Fibroblast of the aortic adventitia (primary cell): ENCODE measurements at regions not wholly inside any gene's neighbourhood (a gene's known extent, or its start where the extent isn't known, plus 50 kb on each side); places are given as distances from the start of the nearest gene placed in this dataset.
A peak's percentile ranks its signal among the peaks of the same experiment; 100 is the strongest.

Experiments used
- DNase-seq: peaks from one replicate; pipeline ENCODE4 v3.0.0-alpha.2; 2010; ENCODE audit warnings: low read depth
- H3K4me3 ChIP-seq: 2 replicates; pipeline ENCODE4 v1.5.1; 2011; ENCODE audit warnings: low read depth, mild to moderate bottlenecking, control low read depth, low read length, moderate library complexity
- TF ChIP-seq, protein P1 (sequence below): IDR thresholded peaks from 2 replicates; pipeline ENCODE4 v1.5.1; 2011; ENCODE audit warnings: mild to moderate bottlenecking, low read length, control low read depth, inconsistent platforms; ENCODE audit not compliant: insufficient read depth

DNA sequence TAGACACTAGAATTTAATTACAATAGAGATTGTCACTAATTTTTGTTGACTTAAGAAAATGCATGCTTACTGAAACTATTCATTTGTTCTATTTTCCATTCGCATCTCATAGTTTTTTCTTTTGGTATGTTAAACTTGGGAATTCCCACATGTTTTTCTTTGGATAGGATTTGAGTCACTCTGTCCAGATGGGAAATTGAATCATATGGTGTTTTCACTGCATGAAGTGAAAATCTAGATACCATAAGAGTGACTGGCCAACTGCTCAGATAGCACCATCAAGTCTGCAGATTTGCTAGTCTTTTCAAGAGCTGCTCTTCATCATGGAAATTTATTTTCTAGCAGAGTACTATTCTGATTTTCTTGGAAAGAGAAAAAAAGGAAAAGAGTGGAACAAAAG, 172.6 kb downstream of the FAM47B start:
- H3K4me3 ChIP-seq: no peak overlapping the region
- DNase-seq: peak; percentile 64
- TF ChIP-seq, protein P1, sequence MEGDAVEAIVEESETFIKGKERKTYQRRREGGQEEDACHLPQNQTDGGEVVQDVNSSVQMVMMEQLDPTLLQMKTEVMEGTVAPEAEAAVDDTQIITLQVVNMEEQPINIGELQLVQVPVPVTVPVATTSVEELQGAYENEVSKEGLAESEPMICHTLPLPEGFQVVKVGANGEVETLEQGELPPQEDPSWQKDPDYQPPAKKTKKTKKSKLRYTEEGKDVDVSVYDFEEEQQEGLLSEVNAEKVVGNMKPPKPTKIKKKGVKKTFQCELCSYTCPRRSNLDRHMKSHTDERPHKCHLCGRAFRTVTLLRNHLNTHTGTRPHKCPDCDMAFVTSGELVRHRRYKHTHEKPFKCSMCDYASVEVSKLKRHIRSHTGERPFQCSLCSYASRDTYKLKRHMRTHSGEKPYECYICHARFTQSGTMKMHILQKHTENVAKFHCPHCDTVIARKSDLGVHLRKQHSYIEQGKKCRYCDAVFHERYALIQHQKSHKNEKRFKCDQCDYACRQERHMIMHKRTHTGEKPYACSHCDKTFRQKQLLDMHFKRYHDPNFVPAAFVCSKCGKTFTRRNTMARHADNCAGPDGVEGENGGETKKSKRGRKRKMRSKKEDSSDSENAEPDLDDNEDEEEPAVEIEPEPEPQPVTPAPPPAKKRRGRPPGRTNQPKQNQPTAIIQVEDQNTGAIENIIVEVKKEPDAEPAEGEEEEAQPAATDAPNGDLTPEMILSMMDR: no peak

DNA sequence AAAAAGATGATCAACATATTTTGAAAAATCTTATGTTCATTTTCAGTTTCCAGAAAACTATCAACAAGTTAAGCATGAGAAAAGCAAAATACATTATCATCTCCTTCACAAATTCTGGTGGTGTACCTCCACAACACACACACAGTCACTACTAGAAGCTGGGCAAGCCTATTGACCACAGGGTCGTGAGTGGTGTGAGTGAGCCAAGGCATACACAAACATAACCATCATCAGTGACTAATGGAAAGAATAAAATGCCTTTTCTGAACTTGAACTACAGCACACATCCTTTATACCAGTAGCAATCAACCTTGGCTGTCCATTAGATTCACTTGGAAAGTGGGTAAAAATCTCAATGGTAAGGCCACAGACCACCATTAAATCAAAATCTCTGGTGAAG, 180.2 kb downstream of the FAM47B start:
- no peak for DNase-seq
- no peak overlapping the region for H3K4me3 ChIP-seq
- TF ChIP-seq, protein P1: no peak

DNA sequence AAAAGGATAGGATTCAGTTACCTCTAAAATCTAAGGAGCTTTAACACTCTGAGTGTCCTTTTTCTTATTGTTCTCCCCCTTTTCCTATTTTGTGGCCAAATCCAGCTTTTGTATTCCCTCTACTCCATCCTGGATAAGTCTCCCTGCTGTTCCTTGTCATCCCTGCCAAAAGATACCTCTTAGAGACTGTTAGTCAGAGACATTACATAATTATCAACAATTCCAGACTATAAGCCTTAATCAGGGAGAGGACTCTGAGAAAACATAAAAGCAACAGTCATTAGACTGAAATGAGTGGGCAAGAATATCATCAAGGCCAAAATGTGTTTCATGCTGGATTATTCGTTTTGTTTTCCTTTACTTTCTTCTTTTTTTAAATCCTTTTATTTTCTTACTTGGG, 206.9 kb downstream of the FAM47B start:
- DNase-seq: no peak
- TF ChIP-seq, protein P1: no peak
- H3K4me3 ChIP-seq: no peak overlapping the region

DNA sequence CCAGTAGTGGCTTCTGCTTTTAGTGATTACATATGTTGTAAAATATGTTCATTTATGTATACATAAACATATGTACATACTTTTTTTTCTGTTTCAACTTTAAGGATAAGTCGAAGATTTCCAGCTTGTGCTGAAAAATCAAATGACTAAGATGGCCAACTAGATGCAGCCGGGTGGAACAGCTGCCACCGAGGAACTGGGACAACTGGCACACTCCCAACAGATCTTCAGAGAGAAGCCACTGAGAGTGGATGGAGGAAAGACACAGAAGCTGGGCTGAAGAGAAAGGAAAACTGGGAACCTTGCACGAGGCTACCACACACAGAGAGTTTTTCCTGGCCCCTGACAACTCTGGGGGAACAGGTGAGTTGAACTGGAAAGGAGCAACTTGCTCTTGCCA, 207.5 kb downstream of the FAM47B start:
- TF ChIP-seq, protein P1: no peak
- H3K4me3 ChIP-seq: no peak overlapping the region
- DNase-seq: no peak

DNA sequence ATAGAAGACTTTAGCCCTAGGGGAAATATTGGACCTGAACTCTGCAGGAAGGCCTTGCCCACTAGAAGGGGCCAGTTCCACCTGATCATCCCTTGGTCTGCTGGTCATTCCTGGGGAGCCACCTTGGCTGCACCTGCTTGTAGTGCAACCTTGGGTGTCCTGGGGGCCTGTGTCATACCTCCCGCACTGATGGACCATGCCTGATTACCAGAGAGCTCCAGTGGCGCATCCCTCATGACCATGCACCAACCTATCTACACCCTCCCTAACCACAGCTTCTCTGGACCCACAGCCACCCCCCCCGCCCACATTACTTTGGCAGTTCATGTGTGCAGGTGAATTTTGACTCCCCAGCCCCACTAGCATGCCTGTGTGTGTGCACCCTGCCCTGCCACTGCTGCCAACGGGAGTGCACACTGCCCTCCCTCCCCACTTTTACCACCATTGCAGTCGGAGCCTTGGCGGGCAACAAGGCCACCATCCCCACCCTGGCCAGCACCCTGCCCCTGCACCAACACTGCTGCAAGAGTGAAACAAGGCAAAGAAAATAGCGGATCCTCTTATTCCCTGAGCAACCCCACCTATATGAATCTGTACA, 208.1 kb downstream of the FAM47B start:
- TF ChIP-seq, protein P1: no peak

DNA sequence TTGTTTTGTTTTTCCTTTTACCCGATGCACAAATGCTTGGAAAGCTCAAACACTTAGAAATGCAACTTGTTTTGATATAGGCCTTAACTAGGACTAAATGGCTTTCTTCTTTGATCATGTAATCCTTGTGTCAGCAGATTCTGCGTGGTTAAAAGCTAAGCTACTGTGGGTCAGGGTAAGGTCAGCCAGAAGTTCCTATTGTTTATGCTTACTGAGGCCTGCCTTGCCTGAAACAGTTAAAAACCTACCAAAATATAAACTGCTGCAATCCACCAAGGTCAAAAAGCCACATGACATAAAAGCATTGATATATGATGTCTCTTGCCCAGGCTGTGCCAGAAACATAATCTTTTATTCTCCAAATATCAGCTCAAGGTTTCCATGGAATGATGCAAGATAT, 223.4 kb downstream of the FAM47B start:
- DNase-seq: no peak
- TF ChIP-seq, protein P1: no peak

More for the DNA sequence above, 208.1 kb downstream of the FAM47B start:
- no peak for DNase-seq
- no peak overlapping the region for H3K4me3 ChIP-seq

More for the DNA sequence above, 223.4 kb downstream of the FAM47B start:
- H3K4me3 ChIP-seq: no peak overlapping the region
